ENCODE measurements at regions not wholly inside any gene's neighbourhood (a gene's known extent, or its start where the extent isn't known, plus 50 kb on each side); places are given as distances from the start of the nearest gene placed in this dataset.
"Not testable (repeated sequence)": the region's sequence is repeated elsewhere in the genome, so short reads cannot be mapped to it uniquely, and the experiment has no call there.

GRCh38 chr9:30250872-30251271 is 2133.6 kb upstream of the ACO1 start:
- no peak for DNase-seq

- DNase-seq = no peak
These were observed 2126.3 kb upstream of the ACO1 start for GRCh38 chr9:30258094-30258493.

- no peak for DNase-seq
These were observed 2104.1 kb upstream of the ACO1 start for GRCh38 chr9:30280229-30280900.

GRCh38 chr9:30289435-30289834 is 2095.0 kb upstream of the ACO1 start:
- no peak for DNase-seq

DNA sequence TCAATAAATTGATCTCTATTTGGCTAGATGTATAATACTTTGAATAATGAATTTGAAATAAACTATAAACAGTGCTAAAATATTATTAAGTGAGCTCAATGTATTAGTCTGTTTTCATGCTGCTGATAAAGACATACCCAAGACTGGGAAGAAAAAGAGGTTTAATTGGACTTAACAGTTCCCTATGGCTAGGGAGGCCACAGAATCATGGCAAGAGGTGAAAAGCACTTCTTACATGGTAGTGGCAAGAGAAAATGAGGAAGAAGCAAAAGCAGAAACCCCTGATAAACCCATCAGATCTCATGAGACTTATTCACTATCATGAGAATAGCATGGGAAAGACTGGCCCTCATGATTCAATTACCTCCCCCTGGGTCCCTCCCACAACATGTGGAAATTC is 2092.4 kb upstream of the ACO1 start:
- DNase-seq = not testable (repeated sequence)

- DNase-seq = no peak
These were observed 2091.2 kb upstream of the ACO1 start for GRCh38 chr9:30293231-30293630.

GRCh38 chr9:30299126-30299780 is 2085.2 kb upstream of the ACO1 start:
- no peak for DNase-seq

DNA sequence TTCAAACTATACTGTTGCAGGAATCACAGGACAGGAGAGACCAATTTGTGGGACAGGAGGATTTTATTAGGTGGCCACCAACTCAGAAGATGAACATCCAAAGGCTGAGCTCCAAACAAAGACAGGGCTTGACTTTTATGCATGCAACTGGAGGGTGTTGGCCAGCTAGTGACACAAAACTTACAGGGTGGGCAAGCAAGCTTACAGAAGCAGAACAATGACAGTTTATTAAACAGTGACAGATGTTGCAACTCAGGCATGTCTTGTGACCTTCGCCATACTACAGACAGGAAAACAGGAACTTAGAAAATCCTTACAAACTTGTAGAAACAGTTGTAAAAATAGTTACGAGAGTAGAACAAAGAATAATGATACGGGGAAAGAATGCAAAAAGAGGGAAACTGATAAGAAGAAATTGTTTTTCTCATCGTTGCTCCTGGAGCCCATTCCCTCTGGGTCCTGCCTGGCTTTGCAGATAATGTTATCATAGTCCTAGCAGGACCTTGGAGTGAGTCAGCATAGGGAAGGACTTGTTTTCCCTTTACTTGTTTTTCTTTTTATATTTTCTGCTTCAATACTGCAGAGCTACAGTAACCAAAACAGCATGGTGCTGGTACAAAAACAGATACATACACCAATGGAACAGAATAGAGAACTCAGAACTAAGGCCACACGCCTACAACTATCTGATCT is 2083.0 kb upstream of the ACO1 start:
- no peak for DNase-seq

DNA sequence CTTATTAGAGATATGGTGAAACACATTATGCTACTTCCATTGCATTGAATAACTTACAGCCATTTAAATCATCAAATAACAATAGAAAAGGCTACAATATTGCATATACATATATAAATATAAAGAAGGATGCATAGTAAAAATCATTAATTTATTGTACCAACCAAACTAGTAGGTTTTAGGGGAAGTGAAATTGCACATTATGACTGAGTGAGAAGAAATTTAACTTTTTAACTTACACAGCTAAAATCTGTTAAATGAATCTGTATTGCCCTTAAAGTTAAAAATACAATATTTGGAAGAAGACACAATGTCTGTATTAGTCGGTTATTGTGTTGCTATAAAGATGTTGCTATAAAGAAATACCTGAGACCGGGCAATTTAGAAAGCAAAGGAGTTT is 2073.7 kb upstream of the ACO1 start:
- DNase-seq = no peak

- DNase-seq = no peak
These were observed 2055.0 kb upstream of the ACO1 start for GRCh38 chr9:30329431-30329830.

DNA sequence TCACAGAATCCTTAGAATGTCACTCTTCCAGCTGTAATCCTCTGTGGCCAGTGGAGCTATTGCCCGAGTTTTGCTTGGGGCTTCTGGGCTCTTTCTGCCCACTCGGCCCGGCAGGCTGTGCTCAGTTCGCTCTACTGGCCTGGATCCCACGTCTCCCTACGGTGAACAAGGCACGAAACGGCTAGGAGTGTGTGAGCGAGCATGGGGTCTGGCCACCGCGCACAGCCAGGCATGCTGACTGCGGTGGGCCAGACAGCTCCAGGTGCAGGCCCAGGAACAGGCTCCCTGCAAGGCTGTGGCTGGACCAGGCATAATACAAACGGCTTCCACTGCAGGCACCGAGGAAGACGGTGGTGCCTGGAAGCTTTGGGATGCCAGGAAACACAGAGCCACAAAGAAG is 2035.5 kb upstream of the ACO1 start:
- no peak for DNase-seq

DNA sequence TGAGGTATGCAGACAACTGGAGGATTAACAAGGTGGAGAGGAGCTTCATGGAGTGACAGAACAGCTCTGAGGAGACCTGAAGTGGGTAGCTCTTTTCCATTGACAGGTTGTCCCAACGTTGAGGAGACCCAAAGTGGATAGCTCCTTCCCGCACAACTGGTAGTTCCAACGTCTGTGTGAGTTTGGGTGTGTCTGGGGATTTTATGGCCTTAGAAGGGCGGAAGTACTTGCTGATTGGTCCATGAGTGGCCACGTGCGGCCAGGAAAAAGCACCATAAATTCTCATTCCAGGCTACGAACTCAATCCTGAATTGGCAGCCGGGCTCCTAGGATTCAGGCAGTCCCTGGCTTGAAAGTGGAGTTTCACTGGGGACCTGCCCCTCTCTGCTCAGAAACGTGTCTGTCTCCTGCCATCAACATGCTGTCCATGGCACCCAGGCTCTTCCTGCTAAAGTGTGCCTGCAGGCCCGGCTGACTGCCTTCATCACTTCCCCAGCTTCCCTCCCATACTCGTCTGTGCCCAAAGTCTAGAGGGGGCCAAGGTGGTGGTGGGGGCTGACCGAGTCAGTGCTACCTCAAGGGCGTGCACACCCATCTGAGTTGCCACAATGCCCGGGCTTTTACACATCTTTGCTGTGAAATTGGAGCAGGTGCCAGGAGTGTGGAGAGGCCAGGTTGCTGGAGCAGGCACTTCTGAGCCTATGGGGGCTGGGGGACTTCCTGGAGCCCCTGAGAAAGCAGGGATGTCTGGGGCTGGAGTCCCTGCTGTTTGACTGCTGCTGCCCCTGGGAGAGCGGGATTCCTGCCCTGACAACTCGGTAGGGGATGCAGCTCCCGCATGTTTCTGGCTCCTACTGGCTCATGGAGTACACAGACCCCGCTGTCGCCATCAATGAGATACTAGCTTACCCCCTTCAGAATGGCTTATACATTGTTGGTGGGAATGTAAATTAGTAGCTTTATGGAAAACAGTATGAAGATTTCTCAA is 2034.6 kb upstream of the ACO1 start:
- no peak for DNase-seq

GRCh38 chr9:30356221-30356620 is 2028.2 kb upstream of the ACO1 start:
- DNase-seq = no peak

- no peak for DNase-seq
These were observed 2022.1 kb upstream of the ACO1 start for GRCh38 chr9:30362373-30362772.

GRCh38 chr9:30366140-30366539 is 2018.3 kb upstream of the ACO1 start:
- DNase-seq = not testable (repeated sequence)

GRCh38 chr9:30382271-30382670 is 2002.2 kb upstream of the ACO1 start:
- DNase-seq = no peak

- no peak for DNase-seq
These were observed 1974.2 kb upstream of the ACO1 start for GRCh38 chr9:30410273-30410672.

DNA sequence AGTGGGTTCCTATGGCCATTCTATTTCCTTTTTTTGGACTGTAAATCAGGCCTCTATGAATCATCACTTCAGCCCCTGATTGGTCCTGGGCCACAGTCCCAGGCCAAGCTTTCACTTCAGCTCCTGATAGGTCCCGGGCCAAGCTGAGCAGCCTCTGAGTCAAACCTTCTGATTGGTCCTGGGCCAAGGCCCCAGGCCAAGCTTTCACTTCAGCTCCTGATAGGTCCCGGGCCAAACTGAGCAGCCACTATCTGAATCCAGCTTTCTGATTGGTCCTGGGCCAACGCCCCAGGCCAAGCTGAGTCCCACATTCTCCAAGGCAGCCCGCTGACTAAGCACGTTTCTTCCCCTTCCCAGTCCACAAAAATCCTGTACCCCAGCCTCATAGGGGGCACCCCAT is 1972.9 kb upstream of the ACO1 start:
- DNase-seq = no peak

GRCh38 chr9:30459156-30459555 is 1925.3 kb upstream of the ACO1 start:
- DNase-seq = no peak

DNA sequence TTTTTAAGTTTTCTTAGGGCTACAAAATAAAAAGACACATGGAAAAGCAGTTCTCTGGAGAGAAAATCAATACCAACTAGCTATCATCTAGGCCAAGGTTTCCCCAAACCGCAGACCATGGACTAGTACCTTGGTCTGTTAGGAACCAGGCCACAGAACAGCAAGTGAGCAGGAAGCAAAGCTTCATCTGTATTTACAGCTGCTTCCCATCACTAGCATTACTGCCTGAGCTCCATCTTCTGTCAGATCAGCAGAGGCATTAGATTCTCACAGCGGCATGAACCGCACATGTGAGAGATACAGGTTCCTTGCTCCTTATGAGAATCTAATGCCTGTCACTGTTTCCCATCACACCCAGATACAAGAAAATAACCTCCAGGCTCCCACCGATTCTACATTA is 1907.6 kb upstream of the ACO1 start:
- no peak for DNase-seq

GRCh38 chr9:30478684-30479083 is 1905.8 kb upstream of the ACO1 start:
- no peak for DNase-seq

DNA sequence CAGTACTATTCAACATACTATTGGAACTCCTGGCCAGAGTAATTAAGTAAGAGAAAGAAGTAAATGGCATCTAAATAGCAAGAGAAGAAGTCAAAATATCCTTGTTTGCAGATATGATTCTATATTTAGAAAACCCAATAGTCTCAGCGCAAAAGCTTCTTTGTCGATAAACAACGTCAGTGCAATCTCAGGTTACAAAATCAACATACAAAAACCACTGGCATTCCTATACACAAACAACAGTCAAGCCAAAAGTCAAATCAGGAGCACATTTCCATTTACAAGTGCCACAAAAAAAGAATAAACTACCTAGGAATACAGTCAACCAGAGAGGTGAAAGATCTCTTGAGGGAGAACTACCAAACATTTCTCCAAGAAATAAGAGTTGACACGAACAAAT is 1901.9 kb upstream of the ACO1 start:
- no peak for DNase-seq

- no peak for DNase-seq
These were observed 1899.8 kb upstream of the ACO1 start for GRCh38 chr9:30484690-30485089.
